HG03439 (cell line): ENCODE measurements at regions not wholly inside any gene's neighbourhood (a gene's known extent, or its start where the extent isn't known, plus 50 kb on each side); places are given as distances from the start of the nearest gene placed in this dataset.
"Not testable (repeated sequence)": the region's sequence is repeated elsewhere in the genome, so short reads cannot be mapped to it uniquely, and the experiment has no call there.

Experiments used
- ATAC-seq: cut with Tn5 transposase; IDR thresholded peaks from one replicate; pipeline ENCODE4 v1.9.1; 2021; ENCODE audit warnings: mild to moderate bottlenecking, moderate library complexity; ENCODE audit not compliant: unreplicated experiment

DNA sequence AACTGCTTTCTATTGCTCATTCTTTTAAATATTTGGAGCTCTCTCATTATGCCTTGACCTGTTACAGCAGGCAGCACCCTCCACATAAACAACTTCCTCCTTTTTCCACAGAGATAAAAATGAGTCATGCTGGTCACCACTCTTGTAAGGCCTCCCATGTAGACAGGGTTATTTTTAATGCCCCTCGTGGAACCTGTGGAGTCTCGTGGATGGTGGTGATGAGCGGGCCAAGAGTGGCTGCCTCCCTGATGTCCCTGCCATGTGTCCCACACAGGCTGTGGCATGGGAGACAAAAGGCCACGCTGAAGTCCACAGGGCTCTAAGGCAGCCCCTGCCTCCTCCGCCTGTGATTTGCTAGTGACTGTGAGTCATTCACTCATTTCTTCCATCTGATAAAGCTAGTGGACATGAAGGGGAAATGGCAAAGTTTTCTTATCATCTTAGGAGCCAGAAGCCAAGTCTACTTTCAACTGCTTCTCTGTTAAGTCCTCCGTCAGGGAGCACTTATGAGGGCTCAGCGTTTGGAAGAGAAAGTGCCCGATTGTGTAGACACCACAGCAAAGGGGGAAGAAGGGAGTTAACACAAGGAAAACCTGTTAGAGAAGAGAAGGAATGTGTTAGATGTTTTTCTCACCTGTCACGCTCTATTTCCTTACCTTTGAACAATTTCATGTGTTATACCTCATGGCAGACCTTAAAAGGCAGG, 121.6 kb upstream of the FAT1 start:
- ATAC-seq = no peak

DNA sequence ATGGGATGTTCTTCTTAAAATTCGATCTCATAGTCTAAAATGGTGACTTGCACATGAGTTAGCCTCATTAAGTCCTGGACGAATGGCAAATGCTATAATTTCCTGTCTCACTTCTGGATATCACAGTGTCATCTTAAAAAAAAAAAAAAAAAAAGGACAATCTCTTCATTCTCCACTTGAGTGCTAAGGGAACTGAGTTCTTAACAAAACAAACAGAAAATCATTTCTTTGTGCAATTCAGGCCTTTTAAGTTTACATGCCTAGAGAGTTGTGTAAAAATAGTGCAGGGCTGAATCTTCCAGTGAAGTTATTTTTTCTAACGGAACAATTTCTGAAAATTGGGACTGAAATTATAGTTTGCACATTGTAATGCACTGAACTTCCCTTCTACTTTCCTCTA, 122.8 kb upstream of the FAT1 start:
- ATAC-seq = no peak

GRCh38 chr4:186847429-186848131, 123.9 kb upstream of the FAT1 start:
- not testable (repeated sequence) for ATAC-seq

- no peak for ATAC-seq
Observed at GRCh38 chr4:186848437-186848836, 124.8 kb upstream of the FAT1 start.

DNA sequence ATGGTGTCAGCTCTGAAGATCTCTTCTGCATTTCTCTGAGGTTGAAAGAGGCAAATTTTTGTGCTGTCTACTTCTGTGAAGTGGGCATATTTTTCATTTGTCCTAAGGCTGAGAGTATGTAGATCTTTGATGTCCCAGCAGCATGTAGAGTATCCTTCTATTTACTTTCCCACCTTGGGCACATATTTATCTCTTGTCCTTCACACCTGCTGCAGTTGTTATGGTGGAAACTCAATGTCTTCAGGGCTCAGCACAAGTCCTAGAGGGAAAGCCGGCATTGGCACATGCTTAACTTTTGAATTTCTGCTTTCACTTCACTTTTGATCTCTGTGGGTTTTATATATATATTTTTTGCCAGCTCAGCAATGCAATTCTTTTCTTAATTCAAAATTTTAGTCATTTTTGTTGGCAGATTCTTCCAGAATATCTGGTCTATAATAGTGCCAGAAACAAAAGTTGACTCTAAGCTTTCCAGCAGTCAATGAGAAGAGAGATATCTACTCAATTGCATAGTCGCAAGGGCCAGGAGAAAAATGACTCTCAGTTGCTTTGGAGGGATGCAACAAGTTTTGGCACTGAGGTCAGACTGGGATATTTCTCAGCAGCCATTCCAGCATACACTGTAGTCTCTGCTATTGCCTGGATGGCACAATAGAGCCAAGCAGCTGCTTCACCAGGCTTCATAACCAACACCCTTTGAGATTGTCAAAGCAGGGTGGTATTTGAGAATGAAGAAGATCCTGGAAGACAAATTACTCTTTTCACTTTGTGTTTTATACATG, 127.8 kb upstream of the FAT1 start:
- ATAC-seq = no peak

DNA sequence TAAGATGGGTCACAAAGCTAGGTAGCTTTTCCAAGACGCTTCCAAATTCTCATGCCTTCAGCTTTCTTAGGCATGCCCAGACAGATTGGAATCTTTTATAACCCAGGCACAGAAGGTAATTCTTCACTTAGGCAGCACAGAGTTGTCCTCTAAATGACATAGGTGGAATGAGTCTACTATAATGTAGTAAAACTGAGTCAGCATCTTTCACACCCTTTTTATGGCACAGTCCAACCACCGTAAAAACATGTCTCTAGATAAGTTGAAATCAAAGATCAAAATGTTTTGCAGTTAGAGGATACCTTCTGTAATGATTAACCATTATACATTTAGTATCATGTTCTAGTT, 128.4 kb upstream of the FAT1 start:
- ATAC-seq = no peak

DNA sequence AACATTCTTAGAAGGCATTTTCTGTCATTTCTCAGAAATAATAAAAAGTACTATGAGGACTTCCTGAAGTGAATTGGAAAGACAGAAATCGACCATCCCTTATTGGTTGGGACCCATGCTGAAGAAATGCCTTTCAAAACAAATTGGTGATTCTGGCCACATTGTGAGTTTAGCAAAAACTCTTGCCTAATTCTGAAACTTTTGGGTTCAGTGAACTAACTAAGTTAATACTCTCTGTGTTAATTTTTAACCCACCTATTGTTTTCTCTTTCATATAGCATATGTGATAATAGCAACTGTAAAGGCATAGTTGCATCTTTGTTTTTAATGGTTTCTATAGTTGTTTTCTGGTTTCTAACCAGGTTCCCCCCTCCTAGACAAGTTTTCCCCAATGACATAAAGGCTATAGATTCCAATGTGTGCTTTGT, 129.3 kb upstream of the FAT1 start:
- ATAC-seq = peak; percentile 91

- no peak for ATAC-seq
Observed at GRCh38 chr4:186854256-186854655, 130.6 kb upstream of the FAT1 start.

GRCh38 chr4:186855111-186855510, 131.5 kb upstream of the FAT1 start:
- no peak for ATAC-seq

GRCh38 chr4:186857793-186858192, 134.1 kb upstream of the FAT1 start:
- ATAC-seq = no peak

GRCh38 chr4:186858355-186858754, 134.7 kb upstream of the FAT1 start:
- ATAC-seq = no peak

GRCh38 chr4:186859420-186859819, 135.8 kb upstream of the FAT1 start:
- ATAC-seq = no peak

GRCh38 chr4:186861317-186861716, 137.7 kb upstream of the FAT1 start:
- no peak for ATAC-seq

GRCh38 chr4:186871856-186872255, 148.2 kb upstream of the FAT1 start:
- no peak for ATAC-seq

GRCh38 chr4:186873095-186873494, 149.4 kb upstream of the FAT1 start:
- ATAC-seq = not testable (repeated sequence)

- ATAC-seq = no peak
Observed at GRCh38 chr4:186875476-186875875, 151.8 kb upstream of the FAT1 start.

GRCh38 chr4:186876961-186877626, 153.4 kb upstream of the FAT1 start:
- ATAC-seq = no peak

GRCh38 chr4:186878203-186878776, 154.6 kb upstream of the FAT1 start:
- no peak for ATAC-seq

- no peak for ATAC-seq
Observed at GRCh38 chr4:186881521-186882220, 158.0 kb upstream of the FAT1 start.

DNA sequence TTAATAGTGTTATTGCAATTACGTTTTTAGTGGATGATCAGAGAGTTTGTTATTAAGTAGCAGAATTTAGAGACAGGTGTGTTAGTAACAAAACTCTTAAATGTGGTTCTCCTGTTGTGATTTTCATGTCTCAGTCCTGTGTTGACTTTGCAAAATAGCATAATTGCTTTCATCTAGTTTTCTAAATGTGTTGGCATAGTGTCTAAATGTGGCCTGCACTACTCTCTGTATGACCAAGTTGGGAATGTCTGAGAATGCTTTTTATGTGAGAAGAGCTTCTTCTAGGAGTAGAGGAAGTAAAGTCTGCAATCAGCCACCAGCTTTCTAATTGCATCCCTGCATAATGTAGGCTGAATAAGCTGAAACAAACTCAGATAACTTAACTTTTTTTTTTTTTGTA, 158.6 kb upstream of the FAT1 start:
- peak; percentile 70 for ATAC-seq
